ENCODE measurements at regions not wholly inside any gene's neighbourhood (a gene's known extent, or its start where the extent isn't known, plus 50 kb on each side); places are given as distances from the start of the nearest gene placed in this dataset.
"Not testable (repeated sequence)": the region's sequence is repeated elsewhere in the genome, so short reads cannot be mapped to it uniquely, and the experiment has no call there.

DNA sequence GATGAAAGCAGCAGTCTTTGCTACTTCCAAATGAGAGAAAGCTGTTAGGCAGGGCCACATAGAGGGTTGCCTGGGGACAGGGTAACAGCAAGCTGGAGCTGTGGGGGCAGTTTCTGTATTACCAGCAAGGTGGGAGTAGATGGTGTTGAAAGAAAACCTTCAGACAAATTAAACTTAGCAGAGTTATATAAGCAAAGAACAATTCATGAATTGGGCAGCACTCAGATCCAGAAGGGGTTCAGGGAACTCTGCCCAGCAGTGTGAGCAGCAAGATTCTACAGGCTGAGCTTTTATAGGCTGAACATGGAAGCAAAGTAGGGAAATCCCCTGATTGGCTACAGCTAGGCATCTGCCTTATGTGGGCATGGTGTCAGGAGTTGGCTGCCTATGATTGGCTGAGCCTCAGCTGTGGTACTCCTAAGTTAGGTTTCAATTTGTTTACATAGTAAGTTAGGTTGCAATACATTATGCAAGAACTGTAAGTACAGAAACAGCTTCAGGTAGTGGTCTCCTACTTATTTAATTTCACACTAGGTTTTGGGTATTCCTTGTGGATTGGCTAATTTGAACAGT, 64.1 kb upstream of the TMPRSS2 start:
- DNase-seq (ENCODE audit: low read depth in 4 of 4, low spot score in 3 of 4): no peak

DNA sequence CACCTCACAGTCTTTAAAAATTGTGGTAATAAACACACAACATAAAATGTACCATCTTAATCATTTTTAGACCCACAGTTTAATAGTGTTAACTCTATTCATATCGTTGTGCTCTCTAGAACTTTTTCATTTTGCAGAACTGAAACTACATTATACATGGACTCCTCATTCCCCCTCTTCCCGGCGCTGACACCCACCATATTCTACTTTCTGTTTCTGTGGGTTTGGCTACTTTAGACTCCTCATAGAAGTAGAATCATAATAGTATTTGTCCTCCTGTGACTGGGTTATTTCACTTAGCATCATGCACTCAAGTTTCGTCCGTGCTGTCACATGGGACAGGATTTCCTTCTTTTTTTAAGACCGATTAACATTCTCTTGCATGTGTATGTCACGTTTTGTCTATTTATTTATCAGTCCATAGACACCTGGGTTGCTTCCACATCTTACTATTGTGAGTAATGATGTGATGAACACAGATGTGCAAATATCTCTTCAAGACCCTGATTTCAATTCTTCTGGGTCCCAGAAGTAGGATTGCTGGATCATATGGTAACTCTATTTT, 62.9 kb upstream of the TMPRSS2 start:
- no peak for DNase-seq (ENCODE audit: low read depth in 4 of 4, low spot score in 3 of 4)

DNA sequence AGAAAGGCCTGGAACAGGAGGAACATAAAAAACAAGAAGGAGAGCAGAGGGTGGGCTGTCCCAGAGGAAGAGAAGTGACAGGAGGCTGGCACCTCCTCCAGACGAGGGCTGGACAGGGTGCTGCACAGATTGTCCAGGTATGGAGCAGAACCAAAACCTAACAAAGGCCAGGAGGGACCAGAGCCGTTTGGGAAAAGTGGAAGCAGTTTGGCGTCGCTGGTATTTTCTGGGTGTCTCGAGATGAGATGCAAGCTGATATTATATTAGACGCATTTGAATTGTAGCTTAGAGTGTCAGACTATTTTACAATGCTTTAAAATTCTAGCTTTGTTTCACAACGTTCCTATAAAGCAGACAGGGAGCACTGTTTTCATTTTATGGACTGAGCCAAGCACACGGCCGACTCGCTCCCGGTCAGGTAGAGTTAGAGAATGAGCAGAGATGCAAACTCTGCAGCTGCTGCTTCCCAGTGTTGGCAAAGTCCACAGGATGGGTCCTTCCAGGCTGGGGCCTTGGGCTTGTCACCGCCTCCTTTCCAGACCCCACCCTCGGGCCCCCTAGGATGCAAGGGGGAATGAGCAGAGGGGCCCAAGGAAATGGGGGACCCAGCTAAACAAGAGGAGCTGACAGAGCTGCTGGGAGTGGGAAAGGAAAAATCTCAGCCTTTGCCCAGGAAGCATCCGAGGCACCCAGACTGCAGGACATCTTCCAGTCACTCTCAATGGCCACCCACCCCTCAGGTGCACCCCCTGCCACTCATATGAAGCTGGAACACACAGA, 60.8 kb upstream of the TMPRSS2 start:
- no peak for DNase-seq (ENCODE audit: low read depth in 4 of 4, low spot score in 3 of 4)

DNA sequence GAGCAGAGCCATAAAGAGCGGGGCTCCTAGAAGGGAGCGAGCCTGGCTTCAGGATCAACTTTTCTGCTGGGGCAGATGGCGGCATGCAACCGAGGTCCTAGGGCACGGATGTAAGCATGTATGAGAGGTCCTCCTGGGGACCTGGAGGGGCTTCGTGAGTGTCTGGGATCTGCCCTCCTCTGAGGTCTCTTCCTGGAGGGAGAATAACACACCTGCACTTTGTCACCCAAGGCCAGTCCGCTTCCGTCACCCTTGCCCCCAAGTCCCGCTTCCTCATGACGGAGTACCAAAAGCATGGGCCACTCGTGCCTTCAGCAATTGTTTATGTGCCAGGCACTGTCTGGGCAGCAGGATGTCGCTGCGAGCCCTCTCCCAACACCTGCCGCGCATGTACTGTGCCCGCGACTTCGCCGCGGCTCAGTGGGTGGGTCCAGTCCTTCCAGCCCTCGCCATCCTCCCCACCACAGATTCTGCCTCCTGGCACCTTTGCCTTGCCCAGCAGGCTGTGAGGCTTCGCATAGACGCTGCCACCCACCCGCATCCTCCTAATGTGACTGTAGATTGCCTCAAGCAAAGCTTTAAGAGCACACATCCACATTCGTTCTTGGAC, 60.0 kb upstream of the TMPRSS2 start:
- no peak for DNase-seq (ENCODE audit: low read depth in 4 of 4, low spot score in 3 of 4)

DNA sequence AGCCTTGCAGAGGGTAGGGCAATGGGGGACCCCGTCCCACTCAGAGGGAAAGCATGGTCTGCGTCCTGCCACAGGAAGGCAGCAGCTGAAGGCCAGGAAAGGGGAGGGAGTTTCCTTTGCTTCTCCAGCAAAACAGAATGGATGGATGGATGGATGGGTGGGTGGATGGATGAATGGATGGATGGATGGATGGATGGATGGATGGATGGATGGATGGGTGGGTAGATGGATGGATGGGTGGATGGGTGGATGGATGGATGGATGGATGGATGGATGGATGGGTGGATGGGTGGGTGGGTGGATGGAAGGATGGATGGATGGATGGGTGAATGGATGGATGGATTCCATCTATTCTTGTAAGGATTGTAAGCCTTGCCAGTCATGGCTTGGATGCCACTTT, 59.3 kb upstream of the TMPRSS2 start:
- DNase-seq (ENCODE audit: low read depth in 4 of 4, low spot score in 3 of 4): not testable (repeated sequence)

- no peak for DNase-seq (ENCODE audit: low read depth in 4 of 4, low spot score in 3 of 4)
Observed at GRCh38 chr21:41566500-41567014, 58.6 kb upstream of the TMPRSS2 start.

- no peak for DNase-seq (ENCODE audit: low read depth in 4 of 4, low spot score in 3 of 4)
Observed at GRCh38 chr21:41565550-41565949, 57.6 kb upstream of the TMPRSS2 start.

- no peak for DNase-seq (ENCODE audit: low read depth in 4 of 4, low spot score in 3 of 4)
Observed at GRCh38 chr21:41564871-41565274, 56.9 kb upstream of the TMPRSS2 start.

- no peak for DNase-seq (ENCODE audit: low read depth in 4 of 4, low spot score in 3 of 4)
Observed at GRCh38 chr21:41562101-41563000, 54.4 kb upstream of the TMPRSS2 start.

DNA sequence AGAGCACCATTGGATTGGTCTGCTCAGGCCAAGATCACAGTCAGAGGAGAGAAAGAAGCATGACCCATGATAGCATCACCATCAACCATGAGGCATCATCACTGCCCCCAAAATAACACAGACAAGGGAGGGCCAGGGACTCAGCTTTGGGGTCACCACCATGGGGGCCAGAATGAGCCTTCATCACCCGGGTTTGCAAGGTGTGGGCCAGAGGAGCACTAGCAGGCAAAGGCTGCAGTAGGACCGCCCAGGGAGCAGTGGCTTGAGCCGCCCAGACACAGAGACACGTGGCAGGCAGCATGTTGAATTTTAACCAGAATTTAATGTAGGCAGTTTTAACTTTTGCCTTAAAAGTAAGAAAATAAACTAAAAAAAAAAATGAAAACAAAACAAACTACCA, 53.7 kb upstream of the TMPRSS2 start:
- DNase-seq (ENCODE audit: low read depth in 4 of 4, low spot score in 3 of 4): no peak

DNA sequence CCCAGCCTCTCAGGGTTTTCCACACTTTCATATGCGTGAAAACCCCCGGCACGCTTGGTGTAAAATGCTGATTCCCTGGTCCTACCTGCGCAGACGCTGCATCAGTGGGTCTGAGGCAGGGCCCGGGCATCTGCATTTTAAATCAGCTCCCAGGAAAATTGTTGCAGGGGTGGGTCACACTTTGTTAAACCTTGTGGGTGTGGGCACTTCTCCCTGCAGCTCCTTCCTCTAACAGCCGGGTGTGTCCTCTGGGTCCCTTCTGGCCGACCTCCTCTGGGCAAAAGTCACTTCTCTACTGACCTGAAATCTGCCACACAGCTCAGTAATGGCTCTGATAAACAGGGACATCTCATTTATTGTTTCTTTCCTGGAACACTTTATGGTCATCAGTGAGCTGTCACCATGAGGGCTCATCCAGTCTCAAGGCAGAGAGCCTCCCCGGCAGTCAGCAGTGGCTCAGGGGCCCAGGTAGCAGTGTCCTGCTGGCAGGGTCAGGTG, 52.8 kb upstream of the TMPRSS2 start:
- DNase-seq (ENCODE audit: low read depth in 4 of 4, low spot score in 3 of 4): no peak

- no peak for DNase-seq (ENCODE audit: low read depth in 4 of 4, low spot score in 3 of 4)
Observed at GRCh38 chr21:41559658-41560631, 52.0 kb upstream of the TMPRSS2 start.

- no peak for DNase-seq (ENCODE audit: low read depth in 4 of 4, low spot score in 3 of 4)
Observed at GRCh38 chr21:41558842-41559241, 50.9 kb upstream of the TMPRSS2 start.

DNA sequence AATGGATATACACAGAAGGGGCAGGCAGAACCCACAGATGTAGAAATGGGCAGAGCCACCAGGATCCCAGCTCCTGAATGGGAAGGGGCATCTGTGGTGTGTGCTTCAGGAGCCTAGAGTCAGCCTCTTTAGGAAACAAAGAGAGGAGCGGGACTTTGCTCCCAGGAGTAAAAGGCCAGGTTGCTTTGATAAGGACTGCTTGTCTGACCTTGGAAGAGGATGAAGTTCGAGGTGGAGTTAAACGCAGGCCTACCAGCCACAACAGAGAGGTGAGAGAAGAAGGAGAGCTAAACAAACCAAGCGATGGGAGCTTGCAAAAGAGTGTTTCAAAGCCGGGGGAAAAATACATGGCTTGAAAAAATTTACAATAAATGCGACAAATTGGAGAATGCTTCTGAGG, 49.9 kb upstream of the TMPRSS2 start:
- no peak for DNase-seq (ENCODE audit: low read depth in 4 of 4, low spot score in 3 of 4)
